SU-DHL-6 (cell line): ENCODE measurements at regions not wholly inside any gene's neighbourhood (a gene's known extent, or its start where the extent isn't known, plus 50 kb on each side); places are given as distances from the start of the nearest gene placed in this dataset.

ENCODE experiments used
- EZH2phosphoT487 ChIP-seq: fragments of 200-600 bp; sonication (generic), shearing (Covaris generic); conservative IDR thresholded peaks from 2 replicates; pipeline ENCODE4 v1.6.1; 2018; ENCODE audit warnings: mild to moderate bottlenecking, antibody characterized with exemption, low read length, moderate library complexity, mixed read lengths
- TF ChIP-seq, protein P1 (sequence below): fragments of 200-600 bp; sonication (generic); IDR thresholded peaks from one replicate; pipeline ENCODE4 v1.5.1; 2017; ENCODE audit warnings: antibody characterized with exemption, mild to moderate bottlenecking, low read length, moderate library complexity; ENCODE audit not compliant: insufficient read depth, poor library complexity, severe bottlenecking

DNA sequence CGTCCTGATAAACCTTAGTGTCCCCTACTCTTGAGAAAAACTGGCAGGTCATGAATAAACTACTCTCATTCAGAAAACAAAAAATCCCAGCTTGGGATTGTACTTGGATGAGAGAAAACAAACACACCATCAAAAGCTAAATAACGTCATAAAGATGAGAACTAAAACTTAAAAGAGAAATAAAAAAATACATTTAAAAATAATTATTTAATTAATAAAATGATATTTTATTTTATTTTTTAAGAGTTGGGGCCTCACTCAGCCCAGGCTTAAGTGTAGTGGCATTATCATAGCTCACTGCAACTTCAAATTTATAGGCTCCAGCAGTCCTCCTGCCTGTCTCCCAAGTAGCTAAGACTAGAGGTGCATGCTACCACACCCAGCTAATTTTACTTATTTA, 125.4 kb upstream of the CA10 start:
- TF ChIP-seq, protein P1, sequence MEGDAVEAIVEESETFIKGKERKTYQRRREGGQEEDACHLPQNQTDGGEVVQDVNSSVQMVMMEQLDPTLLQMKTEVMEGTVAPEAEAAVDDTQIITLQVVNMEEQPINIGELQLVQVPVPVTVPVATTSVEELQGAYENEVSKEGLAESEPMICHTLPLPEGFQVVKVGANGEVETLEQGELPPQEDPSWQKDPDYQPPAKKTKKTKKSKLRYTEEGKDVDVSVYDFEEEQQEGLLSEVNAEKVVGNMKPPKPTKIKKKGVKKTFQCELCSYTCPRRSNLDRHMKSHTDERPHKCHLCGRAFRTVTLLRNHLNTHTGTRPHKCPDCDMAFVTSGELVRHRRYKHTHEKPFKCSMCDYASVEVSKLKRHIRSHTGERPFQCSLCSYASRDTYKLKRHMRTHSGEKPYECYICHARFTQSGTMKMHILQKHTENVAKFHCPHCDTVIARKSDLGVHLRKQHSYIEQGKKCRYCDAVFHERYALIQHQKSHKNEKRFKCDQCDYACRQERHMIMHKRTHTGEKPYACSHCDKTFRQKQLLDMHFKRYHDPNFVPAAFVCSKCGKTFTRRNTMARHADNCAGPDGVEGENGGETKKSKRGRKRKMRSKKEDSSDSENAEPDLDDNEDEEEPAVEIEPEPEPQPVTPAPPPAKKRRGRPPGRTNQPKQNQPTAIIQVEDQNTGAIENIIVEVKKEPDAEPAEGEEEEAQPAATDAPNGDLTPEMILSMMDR: no peak
- no peak for TF ChIP-seq EZH2phosphoT487
